ENCODE measurements at regions not wholly inside any gene's neighbourhood (a gene's known extent, or its start where the extent isn't known, plus 50 kb on each side); places are given as distances from the start of the nearest gene placed in this dataset.
"Not testable (repeated sequence)": the region's sequence is repeated elsewhere in the genome, so short reads cannot be mapped to it uniquely, and the experiment has no call there.

DNA sequence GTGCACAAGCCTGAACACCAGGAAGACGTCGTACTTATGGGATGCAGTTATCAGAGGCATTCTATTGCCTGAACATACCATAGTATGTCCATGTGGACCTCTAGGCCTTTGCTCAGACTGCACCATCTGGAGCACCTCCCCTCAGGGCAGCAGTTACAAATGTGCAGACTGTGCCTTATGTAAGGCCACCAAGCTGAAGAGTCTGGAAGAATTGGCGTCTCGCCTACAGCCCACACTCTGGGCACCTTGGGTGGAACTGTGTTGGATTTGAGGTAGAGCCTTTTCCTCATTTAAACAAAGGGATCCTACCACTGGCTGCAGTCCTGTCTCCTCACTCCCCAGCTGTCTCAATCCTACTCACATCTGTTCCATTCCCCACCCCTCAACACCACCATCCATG is 204.3 kb upstream of the FRMD6 start:
- DNase-seq, result no peak

DNA sequence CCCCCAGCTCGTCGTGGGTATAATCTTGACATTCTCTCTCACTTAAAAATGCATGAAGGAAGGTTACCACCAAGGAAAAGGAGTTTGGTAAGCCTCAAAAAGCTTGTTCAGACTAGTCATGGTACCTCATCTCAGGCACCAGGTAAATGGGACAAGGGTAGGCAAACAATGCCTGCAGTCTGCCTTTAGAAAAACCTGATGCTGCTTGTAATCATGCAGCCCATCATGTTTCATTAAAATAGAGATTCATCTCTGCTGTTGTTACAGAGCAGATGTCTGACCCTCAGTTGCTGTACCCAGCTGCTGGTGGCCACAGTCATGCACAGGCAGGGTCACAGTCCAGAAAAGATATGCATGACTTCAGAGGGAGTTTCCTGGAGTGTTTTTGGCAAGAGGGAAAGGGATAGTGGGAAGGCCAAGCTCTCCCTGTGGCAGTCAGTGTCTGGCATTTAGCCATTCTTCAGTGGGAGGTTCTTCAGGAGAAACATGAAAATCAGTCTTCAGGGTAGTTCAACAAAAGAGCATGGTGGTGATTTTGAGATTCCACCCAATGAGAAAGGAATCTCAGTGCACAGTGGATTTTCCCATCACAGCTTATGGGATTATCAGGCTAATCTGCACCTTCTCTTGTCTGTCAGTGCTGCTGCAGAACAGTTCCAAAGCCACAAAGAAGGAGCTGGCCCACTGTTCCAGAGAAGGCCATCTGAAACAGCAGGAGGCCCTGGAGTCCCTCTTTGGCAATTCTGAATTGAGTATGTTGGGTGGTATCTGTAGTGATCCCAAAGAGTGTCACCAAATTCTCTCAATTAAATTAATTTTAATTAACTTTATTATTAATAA is 202.7 kb upstream of the FRMD6 start:
- no peak for DNase-seq

DNA sequence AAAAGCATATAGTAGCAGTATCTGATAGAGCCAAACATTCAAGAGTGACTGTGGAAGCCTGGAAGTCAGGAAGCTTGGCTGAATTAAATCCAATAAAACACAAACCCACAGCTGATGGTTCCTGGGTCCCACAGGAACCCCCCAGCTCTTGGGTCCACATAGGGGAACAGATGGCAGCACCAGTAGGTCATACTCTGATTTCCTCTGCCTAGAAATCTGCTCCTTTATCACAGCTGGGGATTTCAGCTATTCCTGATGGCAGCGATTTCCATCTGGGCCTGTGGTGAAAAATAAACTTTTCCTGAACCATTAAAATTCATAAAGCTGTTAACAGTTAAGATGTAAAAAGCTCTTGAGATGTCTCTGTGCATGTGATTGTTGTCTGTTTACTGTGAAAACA is 202.0 kb upstream of the FRMD6 start:
- no peak for DNase-seq

DNA sequence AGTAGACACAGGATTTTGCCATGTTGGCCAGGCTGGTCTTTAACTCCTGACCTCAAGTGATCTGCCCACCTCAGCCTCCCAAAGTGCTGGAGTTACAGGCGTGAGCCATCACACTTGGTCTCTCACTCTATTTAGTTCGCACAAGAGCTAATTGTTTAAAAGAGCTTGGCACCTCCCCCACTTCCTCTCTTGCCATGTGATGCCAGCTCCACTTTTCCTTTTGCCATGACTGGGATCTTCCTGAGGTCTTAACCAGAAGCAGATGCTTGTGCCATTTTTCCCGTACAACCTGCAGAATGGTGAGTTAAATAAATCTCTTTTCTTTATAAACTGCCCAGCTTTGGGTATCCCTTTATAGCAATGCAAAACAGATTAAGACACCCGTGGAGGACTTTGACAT is 200.1 kb upstream of the FRMD6 start:
- DNase-seq, result no peak

DNA sequence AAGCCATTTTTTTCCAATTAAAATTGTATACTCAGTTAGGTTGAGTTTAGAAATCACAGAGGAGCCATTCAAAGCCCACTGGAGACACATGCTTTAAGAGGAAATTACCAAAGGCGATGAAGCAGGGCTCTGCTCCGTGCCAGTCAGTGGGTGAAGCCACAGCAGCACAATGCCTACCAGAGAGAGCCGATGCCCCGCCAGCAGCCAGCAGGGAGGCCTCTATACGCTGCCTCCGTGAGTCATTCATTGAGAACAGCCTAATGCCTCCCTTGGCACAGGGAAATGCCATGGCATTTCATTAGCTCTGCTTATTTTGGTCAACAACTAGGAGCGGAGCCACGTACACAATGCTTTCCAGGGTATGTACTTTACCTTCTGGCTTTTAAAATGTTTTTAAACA is 197.8 kb upstream of the FRMD6 start:
- DNase-seq, result no peak

DNA sequence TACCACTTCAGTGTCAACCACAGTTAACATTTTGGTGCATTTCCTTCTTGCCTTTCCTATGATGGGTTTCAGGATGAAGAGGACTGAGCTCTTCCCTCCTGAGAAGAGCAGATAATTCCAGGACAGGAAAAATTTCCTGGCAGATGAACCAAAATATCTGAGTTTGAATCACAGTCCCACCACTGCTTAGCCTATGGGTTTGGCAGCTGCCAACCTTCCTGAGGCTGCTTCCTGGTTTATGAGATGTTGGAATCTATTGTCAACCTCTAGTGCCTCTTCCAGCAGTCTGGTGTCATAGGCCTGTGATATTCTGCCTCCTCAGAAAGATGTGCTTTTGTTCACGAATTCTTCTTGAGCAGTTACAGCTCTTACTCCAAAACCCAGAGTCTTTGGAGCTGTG is 197.4 kb upstream of the FRMD6 start:
- no peak for DNase-seq

DNA sequence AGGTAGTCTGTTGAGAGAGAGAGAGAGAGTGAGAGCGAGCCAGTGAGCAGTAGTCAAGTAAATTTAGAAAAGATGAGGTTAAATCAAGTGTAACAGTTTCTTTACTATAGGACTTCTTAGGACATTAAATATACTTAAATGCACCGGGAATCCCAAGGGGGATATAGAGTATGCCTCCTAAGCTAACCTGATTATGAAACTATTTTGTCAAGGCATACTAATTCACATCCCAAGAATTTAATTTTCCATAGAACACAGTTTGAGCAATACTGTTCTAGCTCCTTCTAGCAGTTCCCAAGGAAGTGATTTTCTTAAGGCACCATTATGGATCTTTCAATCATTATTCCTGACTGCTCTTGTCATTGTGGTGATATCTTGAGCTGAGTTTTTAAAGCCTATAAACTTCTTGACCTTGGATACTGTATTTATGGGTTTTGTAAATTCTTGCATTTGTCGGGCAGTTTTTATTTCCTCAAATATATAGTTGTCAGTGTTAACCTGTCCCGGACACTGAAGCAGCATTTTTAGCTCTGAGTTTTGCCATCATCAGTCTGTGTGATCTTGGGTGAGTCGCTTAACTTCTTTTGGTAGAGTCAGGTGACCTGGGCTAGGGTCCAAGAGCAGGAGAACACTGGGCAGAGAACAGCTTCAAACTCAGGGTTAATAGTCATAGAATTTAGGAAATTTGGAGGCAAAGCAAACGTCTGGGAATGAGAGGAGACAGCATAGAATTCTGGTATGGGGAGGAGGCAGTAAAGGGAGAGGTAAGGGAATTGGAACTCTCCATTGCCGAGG is 196.5 kb upstream of the FRMD6 start:
- no peak for DNase-seq

DNA sequence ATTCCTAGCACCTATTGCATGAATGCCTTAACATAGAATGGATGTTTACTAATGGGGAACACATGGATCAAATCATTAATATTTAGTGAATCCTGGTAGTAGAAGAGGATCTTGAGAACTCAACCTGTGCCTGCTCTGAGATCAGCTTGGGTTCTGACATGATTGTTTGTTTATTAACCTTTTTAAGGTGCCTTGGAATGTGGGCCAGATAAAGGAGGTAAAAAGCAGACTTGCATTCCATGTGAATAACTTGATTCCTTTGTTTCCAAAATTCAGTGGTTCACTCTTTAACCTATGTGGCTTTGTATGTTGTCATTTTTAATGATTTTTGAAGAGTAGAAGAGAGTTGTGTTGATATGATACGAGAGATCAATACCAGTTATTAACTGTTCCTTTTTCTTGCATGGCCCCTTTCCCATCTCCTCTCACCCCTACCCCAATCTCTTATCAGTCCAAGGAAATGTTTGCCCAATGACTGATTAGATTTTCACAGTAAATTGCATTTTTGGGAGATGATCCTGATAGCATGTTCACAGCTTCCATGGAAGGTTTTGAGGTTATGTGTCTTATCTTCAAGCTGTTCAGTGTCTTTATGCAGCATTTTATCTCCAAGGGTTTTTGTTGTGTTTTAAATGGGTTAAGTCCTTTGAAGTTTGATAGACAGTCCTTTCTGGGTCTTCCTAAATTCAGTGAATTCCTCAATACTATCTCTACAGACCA is 193.7 kb upstream of the FRMD6 start:
- no peak for DNase-seq

DNA sequence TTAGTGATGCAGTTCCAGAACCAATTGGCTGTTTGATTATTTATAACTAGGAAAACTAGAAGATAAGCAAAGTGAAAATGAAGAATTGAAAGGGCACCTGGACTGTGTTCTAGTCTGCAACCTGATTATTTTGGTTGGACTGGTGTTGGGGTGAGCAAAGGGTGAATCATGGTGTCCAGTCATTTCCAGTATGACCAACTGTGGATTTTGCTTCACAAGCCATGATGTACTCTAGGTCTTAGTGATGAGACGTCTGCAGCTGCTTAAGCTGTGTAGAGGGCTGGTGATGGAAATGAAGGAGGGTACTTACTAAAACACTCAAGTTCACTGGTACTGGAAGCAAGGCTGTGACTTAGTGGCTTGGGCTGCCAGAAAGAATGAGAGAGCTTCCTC is 193.2 kb upstream of the FRMD6 start:
- DNase-seq, result no peak

DNA sequence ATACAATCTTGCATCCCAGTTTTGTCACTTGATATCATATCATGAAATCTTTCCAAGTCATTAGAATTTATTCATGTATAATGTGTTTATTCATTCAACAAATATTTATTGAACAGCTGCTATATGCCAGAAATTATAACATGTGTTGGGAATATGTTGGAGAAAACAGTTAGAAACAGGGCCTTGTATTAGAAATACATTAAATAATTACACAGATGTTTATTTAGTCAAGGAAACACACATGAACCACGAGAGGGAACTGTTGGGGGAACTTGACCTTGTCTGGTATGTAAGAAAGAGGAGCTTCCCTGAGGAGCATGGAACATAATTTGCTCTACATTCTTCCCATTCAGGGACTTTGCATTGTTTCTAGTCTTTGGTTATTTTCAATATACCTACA is 191.7 kb upstream of the FRMD6 start:
- no peak for DNase-seq

DNA sequence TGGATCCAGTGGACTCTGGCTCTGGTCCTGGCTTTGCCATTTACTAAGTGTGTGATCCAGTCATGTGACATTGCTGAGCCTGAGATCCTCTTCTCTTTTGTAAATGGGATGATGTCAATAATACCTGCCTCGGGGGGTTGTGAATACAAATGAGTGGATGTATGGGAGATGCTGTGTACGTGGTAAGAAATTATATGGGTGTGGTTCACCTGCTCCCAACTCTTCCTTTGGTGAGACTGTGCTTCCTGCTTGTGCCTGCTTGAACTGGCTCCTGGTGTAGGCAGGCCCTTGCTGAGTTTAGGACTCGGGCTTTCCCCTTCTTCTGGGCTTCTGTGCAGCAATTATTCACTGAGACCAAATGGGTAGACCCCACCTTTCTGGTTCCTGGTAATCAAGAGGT is 189.5 kb upstream of the FRMD6 start:
- DNase-seq, result peak; percentile 19

DNA sequence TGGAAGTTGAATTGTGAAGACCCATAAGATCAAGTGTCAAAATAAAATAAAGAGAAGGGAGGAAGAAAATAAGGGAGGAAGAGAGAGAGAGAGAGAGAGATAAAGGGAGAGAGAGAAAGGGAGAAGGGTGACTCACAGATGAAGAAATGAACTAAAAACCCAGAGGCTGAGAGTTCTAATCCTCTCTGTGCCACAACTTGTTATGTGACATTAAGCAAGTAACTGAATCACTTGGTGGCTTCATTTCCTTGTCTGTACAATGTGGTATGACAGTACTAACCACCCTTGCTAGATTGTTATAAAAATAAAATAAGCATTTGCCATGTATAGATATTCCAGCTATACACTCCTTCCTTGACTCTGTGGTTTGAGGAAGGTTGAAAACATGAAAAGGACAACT is 189.0 kb upstream of the FRMD6 start:
- no peak for DNase-seq

DNA sequence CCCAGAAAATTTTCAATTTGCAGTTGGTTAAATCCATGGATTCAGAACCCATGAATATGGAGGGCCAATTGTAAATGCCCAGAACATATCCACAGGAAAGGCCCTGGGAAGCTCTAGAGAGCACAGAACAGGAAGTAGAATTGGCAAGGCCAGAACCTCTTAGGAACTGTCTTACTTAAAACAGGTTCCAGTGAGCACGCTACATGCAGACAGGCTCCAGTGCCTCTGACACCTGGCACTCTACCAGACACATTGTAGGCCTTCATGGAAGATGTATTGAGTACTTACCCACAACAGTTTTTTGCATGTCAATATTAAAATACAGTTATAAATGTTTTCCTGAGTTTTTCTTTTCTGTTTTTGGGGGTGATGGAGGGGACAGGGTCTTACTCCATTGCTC is 188.2 kb upstream of the FRMD6 start:
- no peak for DNase-seq

DNA sequence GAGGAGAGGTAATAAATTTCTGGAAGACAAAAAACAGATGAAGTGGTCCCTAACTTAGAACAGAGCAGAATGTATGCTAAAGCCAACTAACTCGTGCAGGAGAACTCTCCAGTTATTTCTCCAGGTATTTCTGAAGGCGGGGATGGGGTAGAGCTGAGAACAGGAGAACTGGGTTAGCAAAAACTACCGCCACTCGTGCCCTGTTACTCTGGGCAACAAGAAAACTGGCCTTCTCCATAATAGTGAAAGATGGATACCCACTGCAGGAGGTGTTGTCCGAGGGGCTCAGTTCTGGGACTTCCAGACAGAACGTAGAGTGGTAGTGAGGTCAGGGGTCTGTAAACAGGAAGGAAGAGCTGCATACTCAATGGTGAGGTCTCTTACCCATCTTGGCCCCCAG is 187.3 kb upstream of the FRMD6 start:
- no peak for DNase-seq

DNA sequence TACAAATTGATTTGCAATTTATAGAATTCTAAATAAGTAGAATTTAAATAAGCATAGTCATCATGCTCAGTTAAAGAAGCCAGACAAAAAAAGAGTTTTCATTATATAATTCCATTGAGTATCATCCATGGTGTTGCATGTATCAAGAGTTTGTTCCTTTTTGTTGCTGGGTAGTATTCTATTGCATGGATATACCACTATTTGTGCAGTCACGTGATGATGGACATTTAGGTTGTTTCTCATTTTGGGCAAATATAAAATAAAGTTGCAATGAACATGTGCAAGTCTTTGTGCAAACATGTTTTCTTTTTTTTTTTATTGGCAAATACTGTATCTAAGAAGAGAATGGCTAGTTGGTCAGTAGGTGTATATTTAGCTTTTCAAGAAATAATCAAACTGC is 186.2 kb upstream of the FRMD6 start:
- DNase-seq, result no peak

DNA sequence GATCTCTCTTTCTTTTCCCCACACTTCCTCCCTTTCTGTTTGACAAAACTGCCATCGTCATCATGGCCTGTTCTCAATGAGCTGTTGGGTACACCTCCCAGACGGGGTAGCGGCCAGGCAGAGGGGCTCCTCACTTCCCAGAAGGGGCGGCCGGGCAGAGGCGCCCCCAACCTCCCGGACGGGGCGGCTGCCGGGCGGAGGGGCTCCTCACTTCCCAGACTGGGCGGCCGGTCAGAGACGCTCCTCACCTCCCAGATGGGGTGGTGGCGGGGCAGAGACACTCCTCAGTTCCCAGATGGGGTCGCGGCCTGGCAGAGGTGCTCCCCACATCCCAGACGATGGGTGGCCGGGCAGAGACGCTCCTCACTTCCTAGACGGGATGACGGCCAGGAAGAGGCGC is 184.3 kb upstream of the FRMD6 start:
- not testable (repeated sequence) for DNase-seq

DNA sequence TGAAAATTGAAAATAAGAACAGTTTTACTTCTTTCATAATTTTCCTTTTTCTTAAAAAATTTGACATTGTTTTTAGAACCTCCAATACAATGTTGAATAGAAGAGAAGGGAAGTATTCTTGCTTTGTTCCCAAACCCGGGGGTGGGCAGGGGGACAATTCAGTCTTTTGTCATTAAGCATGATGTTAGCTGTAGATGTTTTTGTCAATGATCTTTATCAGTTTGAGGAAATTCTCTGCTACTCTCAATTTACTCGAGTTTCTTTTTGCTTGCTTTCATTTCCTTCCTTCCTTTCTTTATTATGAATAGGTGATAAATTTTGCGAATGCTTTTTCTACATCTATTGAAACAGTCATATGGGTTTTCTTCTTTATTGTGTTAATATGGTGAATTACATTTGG is 183.2 kb upstream of the FRMD6 start:
- DNase-seq, result no peak

DNA sequence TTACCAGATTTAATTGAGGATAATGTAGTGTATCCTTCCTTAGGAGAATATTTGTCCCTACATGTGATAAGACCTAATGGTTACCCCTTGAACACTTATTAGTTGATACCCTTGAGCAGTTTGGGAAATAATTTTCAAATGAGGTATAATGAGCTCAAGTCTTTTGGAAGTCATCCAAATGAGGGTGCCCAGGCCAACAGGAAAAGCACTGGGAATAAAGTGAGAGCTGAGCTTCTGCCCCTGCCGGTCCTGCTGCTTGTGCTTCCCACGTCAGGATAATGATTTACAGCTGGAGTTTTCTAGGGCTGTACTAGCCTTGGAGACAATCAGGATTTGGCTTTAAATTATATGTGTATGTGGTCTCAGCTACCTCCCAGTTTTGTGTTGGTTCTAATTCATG is 178.8 kb upstream of the FRMD6 start:
- DNase-seq, result no peak

DNA sequence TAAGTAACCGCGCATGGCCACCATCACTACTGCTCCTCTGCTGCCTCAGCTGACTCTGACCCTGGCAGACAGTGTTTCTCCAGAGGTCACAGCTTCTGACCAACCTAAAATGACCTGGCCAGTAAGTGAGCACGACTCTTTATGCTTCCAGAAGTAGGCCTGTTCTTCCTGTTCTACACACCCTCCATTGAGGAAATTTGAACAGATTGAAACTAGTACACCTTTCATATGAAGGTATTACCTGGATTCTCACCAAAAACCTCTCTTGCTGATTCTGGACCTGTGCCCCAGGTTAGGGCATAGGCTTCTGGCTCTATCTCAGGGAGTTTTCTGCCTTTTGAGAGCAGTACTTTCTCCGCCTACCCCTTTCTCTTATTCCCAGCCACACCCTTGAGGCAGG is 178.4 kb upstream of the FRMD6 start:
- DNase-seq, result no peak

DNA sequence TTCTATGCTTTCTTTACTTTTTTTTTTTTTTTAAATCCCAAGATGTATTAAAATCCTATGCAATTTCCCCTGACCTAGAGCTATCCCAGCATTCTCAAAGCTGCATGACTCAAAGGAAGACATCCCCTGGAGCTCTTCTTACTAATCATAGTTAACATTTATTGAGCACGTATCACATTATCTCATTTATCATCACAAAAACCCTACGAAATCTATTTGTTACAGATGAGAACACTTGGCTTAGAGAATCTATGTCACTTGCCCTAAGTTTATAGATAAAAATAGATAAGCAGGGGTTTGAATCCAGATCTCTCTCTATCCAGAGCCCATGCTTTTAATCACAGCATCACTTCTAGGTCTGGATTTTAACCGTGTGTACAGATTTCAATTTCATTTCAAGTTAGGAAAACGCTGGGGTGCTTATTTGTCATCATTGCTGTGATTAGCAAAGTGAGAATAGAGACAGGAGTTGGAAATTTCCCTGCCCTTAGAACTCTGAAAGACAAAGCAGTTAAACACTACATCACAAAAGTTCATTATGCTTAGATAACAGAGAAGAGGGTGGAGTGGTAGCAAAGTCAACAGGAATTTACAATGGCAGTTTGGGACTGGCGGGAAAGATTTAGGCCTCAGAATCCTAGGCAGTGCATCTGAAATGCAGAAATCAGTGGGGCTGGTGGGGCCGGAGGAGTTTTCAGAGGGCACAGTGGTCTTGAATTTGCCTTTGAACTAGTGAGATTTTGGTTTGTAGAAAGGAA is 177.7 kb upstream of the FRMD6 start:
- no peak for DNase-seq

DNA sequence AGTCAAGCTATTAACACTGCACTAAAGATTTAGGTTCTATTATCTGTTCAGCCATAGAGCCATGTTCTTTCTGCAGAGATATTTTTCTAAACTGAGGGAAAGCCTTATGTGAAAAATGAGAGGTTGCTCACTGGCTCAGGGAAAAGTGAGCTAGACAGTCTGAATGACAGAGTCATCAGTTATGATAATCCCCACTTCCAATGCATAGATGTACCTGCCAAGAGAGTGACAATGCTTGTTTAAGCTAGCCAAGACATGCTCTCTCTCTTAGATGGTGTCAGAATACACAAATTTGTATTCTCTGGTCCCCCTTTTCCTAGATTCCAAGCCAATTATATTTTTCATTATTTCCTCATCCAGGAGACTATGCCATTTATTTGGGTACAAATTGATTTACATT is 176.9 kb upstream of the FRMD6 start:
- no peak for DNase-seq

DNA sequence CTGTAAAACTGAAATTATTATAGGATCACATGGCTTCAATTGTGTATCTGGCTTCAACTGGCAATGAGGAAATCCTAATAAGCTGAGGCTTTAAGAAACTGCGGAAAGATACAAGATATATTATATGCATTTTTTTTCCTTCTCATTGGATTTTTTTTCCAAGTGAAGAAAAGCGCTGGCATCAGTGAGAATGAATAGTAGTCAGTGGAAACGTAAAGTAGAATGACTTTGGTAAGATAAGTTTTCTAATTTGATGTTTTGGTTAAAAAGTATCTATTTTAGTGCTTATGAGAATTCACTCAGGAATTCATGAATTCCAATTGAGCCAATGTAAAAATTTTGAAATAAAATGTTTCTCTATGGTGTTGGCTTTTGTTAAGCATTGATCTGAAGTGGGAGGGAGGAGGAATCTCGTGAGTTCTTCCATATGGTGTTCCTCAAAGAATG is 173.5 kb upstream of the FRMD6 start:
- no peak for DNase-seq

Measured in NCI-H345 (cell line).